Sigmoid colon (tissue), 3 donors: ENCODE measurements at regions not wholly inside any gene's neighbourhood (a gene's known extent, or its start where the extent isn't known, plus 50 kb on each side); places are given as distances from the start of the nearest gene placed in this dataset.

Source experiments
- POLR2A ChIP-seq, 2 donors: fragments of 450-650 bp; IDR thresholded peaks; one replicate each; pipeline ENCODE4 v1.6.1; 2016; ENCODE audit warnings: antibody characterized with exemption in 2 of 2, mild to moderate bottlenecking in 2 of 2, moderate library complexity in 2 of 2
- TF ChIP-seq, protein P1 (sequence below), 4 experiments: fragments of 450-650 bp in 3 of 4; fragments of 200-600 bp in 1 of 4; IDR thresholded peaks; one replicate each; pipeline ENCODE4 v1.5.1; 2016 to 2019; ENCODE audit warnings: antibody characterized with exemption in 4 of 4, mild to moderate bottlenecking in 3 of 4, moderate library complexity in 2 of 4

DNA sequence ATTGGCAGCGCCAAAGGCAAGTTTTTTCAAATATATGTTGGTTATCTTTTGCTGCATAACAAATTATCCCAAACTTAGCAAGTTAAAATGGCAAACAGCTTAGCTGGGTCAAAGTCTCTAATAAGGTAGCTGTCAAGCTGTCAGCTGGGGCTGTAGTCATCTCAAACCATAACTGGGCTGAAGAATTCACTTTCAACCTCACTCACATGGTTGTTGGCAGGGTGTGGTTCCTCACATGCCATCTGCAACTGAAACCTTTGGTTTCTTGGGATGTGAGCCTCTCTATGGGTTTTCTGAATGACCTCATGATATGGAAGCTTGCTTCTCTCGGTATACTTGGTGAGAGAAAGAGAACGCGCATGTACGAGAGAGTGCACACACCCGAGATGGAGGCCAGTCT is 125.4 kb downstream of the LRIG3 start:
- no peak for TF ChIP-seq POLR2A (IDR thresholded peaks at IDR 0.05)
- TF ChIP-seq, protein P1, sequence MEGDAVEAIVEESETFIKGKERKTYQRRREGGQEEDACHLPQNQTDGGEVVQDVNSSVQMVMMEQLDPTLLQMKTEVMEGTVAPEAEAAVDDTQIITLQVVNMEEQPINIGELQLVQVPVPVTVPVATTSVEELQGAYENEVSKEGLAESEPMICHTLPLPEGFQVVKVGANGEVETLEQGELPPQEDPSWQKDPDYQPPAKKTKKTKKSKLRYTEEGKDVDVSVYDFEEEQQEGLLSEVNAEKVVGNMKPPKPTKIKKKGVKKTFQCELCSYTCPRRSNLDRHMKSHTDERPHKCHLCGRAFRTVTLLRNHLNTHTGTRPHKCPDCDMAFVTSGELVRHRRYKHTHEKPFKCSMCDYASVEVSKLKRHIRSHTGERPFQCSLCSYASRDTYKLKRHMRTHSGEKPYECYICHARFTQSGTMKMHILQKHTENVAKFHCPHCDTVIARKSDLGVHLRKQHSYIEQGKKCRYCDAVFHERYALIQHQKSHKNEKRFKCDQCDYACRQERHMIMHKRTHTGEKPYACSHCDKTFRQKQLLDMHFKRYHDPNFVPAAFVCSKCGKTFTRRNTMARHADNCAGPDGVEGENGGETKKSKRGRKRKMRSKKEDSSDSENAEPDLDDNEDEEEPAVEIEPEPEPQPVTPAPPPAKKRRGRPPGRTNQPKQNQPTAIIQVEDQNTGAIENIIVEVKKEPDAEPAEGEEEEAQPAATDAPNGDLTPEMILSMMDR (IDR thresholded peaks at IDR 0.05), result no peak
